ENCODE measurements at regions not wholly inside any gene's neighbourhood (a gene's known extent, or its start where the extent isn't known, plus 50 kb on each side); places are given as distances from the start of the nearest gene placed in this dataset.

GRCh38 chr10:59435707-59436106, 73.4 kb upstream of the FAM13C start:
- CTCF ChIA-PET, result no interaction called here
- no TSS peak for BruUV-seq (replicated peaks)
- ATAC-seq, result no peak

GRCh38 chr10:59434463-59435321, 72.3 kb upstream of the FAM13C start:
- in situ Hi-C loops (cut with HindIII; ENCODE audit: low pct_unique_long_range_greater_than_20kb, low sequenced_read_pairs) (no loop called here), intact Hi-C loops (cut with micrococcal nuclease; ENCODE audit: unreplicated experiment) (no loop called here)
- DNase-seq (ENCODE audit: low read depth, low spot score) (no peak), ATAC-seq (no peak)
- CTCF ChIA-PET, result no interaction called here
- POLR2A ChIA-PET, result no interaction called here
- no peak for TF ChIP-seq SIN3A (IDR thresholded peaks at IDR 0.05; ENCODE audit: borderline replicate concordance, insufficient read depth, low read depth, low read length)
- no peak for TF ChIP-seq TCF7L2 (IDR thresholded peaks at IDR 0.05; ENCODE audit: low read depth, low read length)
- no peak for TF ChIP-seq CTCF (IDR thresholded peaks at IDR 0.05)
- no peak for TF ChIP-seq POLR2AphosphoS5 (IDR thresholded peaks at IDR 0.05; ENCODE audit: low read depth, low read length)
- no peak for TF ChIP-seq REST (IDR thresholded peaks at IDR 0.05; ENCODE audit: insufficient read depth in 1 of 2, low read depth in 2 of 2, low read length in 1 of 2)
- Histone ChIP-seq H3K36me3 (ENCODE audit: control insufficient read depth, insufficient read depth, low read length) (no peaks in the 10 kb centered on the region), H3K27ac (ENCODE audit: low read length) (no peak overlapping the region), H3K4me3 (ENCODE audit: low read depth in 2 of 2, low read length in 2 of 2) (no peak overlapping the region), H3K9me3 (ENCODE audit: control insufficient read depth, insufficient read depth, low read depth, low read length) (peaks cover 5% of the 10 kb centered on the region; the same call in 1 of the 2 replicates), H3K4me1 (ENCODE audit: control insufficient read depth, insufficient read depth, low read length) (no peaks in the 10 kb centered on the region), H3K27me3 (ENCODE audit: control insufficient read depth, insufficient read depth, low read length) (no peaks in the 10 kb centered on the region)
- BruUV-seq (replicated peaks), result no TSS peak

More at GRCh38 chr10:59435707-59436106, 73.4 kb upstream of the FAM13C start:
- TF ChIP-seq POLR2AphosphoS5 (IDR thresholded peaks at IDR 0.05; ENCODE audit: low read depth, low read length) (no peak), REST (IDR thresholded peaks at IDR 0.05; ENCODE audit: insufficient read depth in 1 of 2, low read depth in 2 of 2, low read length in 1 of 2) (no peak), CTCF (IDR thresholded peaks at IDR 0.05) (no peak), TCF7L2 (IDR thresholded peaks at IDR 0.05; ENCODE audit: low read depth, low read length) (no peak), SIN3A (IDR thresholded peaks at IDR 0.05; ENCODE audit: borderline replicate concordance, insufficient read depth, low read depth, low read length) (no peak)
- no peak for DNase-seq (ENCODE audit: low read depth, low spot score)
- H3K9me3 ChIP-seq (ENCODE audit: control insufficient read depth, insufficient read depth, low read depth, low read length), result peaks cover 5% of the 10 kb centered on the region; the same call in 1 of the 2 replicates
- H3K27ac ChIP-seq (ENCODE audit: low read length), result no peak overlapping the region
- no peaks in the 10 kb centered on the region for H3K27me3 ChIP-seq (ENCODE audit: control insufficient read depth, insufficient read depth, low read length)
- H3K4me1 ChIP-seq (ENCODE audit: control insufficient read depth, insufficient read depth, low read length), result no peaks in the 10 kb centered on the region
- H3K36me3 ChIP-seq (ENCODE audit: control insufficient read depth, insufficient read depth, low read length), result no peaks in the 10 kb centered on the region
- POLR2A ChIA-PET, result no interaction called here
- in situ Hi-C loops (cut with HindIII; ENCODE audit: low pct_unique_long_range_greater_than_20kb, low sequenced_read_pairs), result no loop called here
- intact Hi-C loops (cut with micrococcal nuclease; ENCODE audit: unreplicated experiment), result no loop called here
- H3K4me3 ChIP-seq (ENCODE audit: low read depth in 2 of 2, low read length in 2 of 2), result no peak overlapping the region

Data from Panc1 (cell line).